Bronchial epithelial cell (primary cell): ENCODE measurements at regions not wholly inside any gene's neighbourhood (a gene's known extent, or its start where the extent isn't known, plus 50 kb on each side); places are given as distances from the start of the nearest gene placed in this dataset.

Source experiments
- DNase-seq: peaks from one replicate; pipeline ENCODE4 v3.0.0-alpha.2; 2010; ENCODE audit warnings: low read depth
- FAIRE-seq: peaks from 2 replicates; lab custom pipeline; 2011; peaks lifted over from hg19 to GRCh38; lab: Jason Lieb, UNC
- H3K27me3 ChIP-seq: 2 replicates; pipeline ENCODE4 v1.5.1; 2011; ENCODE audit warnings: low read length; ENCODE audit not compliant: control insufficient read depth, insufficient read depth
- H3K36me3 ChIP-seq: 2 replicates; pipeline ENCODE4 v1.5.1; 2011; ENCODE audit warnings: low read length; ENCODE audit not compliant: control insufficient read depth, insufficient read depth
- H3K4me3 ChIP-seq: 2 replicates; pipeline ENCODE4 v1.5.1; 2011; ENCODE audit warnings: mild to moderate bottlenecking, low read depth, low read length, control low read depth
- TF ChIP-seq, protein P1 (sequence below): IDR thresholded peaks from 2 replicates; pipeline ENCODE4 v1.5.1; 2011; ENCODE audit warnings: mild to moderate bottlenecking, moderate library complexity, low read length, control low read depth, inconsistent platforms; ENCODE audit not compliant: insufficient read depth, severe bottlenecking

GRCh38 chr2:21253311-21254027, 129.7 kb downstream of the TDRD15 start:
- no peak for FAIRE-seq
- H3K36me3 ChIP-seq, result no peaks in the 10 kb centered on the region
- H3K27me3 ChIP-seq, result no peaks in the 10 kb centered on the region
- TF ChIP-seq, protein P1, sequence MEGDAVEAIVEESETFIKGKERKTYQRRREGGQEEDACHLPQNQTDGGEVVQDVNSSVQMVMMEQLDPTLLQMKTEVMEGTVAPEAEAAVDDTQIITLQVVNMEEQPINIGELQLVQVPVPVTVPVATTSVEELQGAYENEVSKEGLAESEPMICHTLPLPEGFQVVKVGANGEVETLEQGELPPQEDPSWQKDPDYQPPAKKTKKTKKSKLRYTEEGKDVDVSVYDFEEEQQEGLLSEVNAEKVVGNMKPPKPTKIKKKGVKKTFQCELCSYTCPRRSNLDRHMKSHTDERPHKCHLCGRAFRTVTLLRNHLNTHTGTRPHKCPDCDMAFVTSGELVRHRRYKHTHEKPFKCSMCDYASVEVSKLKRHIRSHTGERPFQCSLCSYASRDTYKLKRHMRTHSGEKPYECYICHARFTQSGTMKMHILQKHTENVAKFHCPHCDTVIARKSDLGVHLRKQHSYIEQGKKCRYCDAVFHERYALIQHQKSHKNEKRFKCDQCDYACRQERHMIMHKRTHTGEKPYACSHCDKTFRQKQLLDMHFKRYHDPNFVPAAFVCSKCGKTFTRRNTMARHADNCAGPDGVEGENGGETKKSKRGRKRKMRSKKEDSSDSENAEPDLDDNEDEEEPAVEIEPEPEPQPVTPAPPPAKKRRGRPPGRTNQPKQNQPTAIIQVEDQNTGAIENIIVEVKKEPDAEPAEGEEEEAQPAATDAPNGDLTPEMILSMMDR, result no peak
- H3K4me3 ChIP-seq, result no peak overlapping the region
- no peak for DNase-seq

DNA sequence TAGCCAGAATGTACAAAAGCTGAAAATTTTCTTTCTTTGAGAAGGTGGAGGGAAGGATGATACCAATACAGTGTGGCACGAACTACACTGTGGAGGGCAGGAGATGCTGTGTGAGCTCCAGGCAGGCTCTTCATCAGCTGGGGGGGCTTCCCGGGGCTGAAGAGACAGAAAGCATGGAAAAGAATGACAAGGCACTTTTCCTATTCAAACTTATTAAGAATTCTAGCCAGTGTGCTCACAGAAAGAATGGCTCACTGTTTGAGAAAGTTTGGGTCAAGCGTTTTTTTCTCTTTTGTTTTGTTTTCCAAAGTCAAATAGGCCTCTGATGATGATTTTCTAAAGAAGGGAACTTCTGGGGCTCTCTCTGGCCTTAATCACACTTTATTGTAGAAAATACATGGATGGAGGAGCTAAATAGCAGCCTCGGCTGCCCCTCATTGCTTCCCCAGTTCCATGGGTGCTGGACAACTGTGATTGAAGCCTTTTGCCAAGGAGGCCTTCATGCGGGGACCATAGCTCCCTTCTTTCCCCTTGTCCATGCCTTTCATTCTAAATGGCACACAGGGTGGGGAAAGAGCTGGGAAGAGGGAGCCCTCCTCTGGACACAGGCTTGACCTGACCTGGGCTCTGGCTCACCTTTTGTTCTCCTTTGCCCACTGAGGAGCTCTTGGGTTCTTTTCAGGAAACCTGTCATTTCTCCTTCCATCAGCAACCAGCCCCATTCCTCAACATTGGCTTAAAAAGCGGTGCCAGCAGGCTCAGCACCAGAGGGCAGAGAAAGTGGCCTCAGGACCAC, 130.6 kb downstream of the TDRD15 start:
- TF ChIP-seq, protein P1, result no peak
- DNase-seq (no peak), FAIRE-seq (no peak)
- no peaks in the 10 kb centered on the region for H3K36me3 ChIP-seq
- H3K27me3 ChIP-seq, result no peaks in the 10 kb centered on the region
- H3K4me3 ChIP-seq, result no peak overlapping the region

DNA sequence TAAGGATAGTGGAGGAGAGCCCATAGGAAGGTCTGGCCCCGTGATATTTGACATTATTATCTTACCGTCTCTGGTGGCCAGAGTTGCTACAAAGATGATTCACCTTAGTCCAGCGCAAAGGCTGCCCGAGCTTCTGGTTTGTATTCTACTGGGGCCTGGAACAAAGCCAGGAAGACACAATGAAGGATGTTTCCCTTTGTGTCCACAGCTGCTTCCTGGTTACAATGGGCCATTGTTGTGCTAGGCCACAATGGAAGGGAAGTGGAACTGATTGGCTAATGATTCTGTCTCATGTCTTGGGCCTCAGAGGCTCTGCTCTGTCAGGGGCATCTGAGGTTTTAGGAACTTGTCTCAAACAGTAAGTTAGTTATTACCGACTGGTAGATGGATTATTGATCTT, 132.2 kb downstream of the TDRD15 start:
- Histone ChIP-seq H3K4me3 (no peak overlapping the region), H3K27me3 (no peaks in the 10 kb centered on the region), H3K36me3 (no peaks in the 10 kb centered on the region)
- TF ChIP-seq, protein P1, result no peak
- no peak for FAIRE-seq
- peak; percentile 12 for DNase-seq

DNA sequence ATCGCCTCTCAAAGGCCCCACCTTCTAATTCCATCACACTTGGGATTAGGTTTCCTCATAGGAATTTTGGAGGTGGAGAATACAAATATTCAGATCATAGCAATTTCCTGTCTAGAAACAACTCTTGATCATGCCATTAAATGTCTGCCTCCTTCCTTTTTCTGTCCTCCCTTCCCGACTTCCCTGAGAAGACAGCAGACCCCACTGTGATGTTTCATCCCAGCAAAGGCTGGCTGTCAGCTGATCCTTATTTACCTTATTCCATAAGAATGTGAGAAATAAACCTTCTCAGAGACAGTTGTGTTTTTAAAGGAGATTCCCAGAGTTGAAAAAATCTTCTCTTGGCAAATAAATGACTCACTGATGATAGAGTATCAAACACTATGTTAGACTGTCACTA, 133.9 kb downstream of the TDRD15 start:
- Histone ChIP-seq H3K4me3 (no peak overlapping the region), H3K27me3 (no peaks in the 10 kb centered on the region), H3K36me3 (no peaks in the 10 kb centered on the region)
- FAIRE-seq, result no peak
- TF ChIP-seq, protein P1, result no peak
- DNase-seq, result peak; percentile 34

- DNase-seq, result no peak
- TF ChIP-seq, protein P1, result no peak
- H3K27me3 ChIP-seq, result no peaks in the 10 kb centered on the region
- no peak overlapping the region for H3K4me3 ChIP-seq
- FAIRE-seq, result no peak
- no peaks in the 10 kb centered on the region for H3K36me3 ChIP-seq
Observed at GRCh38 chr2:21258082-21258481, 134.3 kb downstream of the TDRD15 start.
